OCI-LY3 (cell line): ENCODE measurements at regions not wholly inside any gene's neighbourhood (a gene's known extent, or its start where the extent isn't known, plus 50 kb on each side); places are given as distances from the start of the nearest gene placed in this dataset.

Source experiments
- EZH2phosphoT487 ChIP-seq: fragments of 200-600 bp; shearing (Covaris generic); IDR thresholded peaks from 2 replicates; pipeline ENCODE4 v1.6.1; 2018; ENCODE audit warnings: antibody characterized with exemption, mixed run types, low read depth
- TF ChIP-seq, protein P1 (sequence below): fragments of 200-600, 300-600 bp; sonication (generic); IDR thresholded peaks from 2 replicates; pipeline ENCODE4 v1.5.1; 2014; ENCODE audit warnings: antibody characterized with exemption, low read length, low read depth

DNA sequence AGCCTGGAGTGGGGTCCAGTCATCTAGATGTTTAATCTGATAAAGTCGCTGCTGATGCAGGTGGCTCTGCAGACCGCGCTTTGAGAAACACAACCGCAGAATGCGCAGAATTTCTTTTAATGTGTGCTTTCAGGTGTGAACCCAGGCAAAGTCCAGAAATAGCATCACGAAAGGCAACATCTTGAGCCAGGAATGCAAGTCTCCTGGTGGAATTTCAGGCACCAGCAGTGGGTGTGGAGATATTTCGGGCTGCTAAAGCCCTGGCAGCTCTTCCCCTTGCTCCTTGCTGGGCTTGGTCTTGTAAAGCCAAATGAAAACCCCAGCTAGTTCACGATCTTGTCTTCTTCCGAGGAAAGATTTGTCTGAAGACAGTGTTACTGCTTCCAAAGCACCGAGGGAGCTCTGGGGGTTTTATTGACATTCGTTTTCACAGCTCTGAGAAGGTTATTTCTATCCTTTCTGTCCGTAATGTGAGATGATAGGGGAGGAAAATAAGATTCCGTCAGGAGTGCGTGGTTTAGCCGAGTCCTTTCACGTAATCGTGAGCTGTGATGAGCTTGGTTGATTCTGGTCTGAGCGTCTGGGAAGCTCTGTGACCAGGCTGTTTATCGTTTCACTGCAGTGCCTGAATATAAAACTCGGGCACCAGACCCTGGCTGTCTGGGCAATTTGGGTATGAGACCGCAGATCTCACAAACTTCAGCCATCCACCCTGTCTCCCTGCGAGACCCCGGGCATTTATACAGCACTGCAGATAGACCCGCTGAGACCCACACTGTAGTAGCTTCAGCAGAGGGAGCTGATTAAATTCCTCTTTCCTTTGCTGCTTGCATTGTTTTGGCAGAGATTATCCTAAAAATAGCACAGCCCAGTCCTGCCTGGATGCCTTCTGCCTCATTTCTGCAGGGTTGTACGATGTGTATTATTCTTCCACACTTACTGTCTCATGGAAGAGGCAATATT lies 67.0 kb upstream of the SLC25A26 start:
- TF ChIP-seq, protein P1, sequence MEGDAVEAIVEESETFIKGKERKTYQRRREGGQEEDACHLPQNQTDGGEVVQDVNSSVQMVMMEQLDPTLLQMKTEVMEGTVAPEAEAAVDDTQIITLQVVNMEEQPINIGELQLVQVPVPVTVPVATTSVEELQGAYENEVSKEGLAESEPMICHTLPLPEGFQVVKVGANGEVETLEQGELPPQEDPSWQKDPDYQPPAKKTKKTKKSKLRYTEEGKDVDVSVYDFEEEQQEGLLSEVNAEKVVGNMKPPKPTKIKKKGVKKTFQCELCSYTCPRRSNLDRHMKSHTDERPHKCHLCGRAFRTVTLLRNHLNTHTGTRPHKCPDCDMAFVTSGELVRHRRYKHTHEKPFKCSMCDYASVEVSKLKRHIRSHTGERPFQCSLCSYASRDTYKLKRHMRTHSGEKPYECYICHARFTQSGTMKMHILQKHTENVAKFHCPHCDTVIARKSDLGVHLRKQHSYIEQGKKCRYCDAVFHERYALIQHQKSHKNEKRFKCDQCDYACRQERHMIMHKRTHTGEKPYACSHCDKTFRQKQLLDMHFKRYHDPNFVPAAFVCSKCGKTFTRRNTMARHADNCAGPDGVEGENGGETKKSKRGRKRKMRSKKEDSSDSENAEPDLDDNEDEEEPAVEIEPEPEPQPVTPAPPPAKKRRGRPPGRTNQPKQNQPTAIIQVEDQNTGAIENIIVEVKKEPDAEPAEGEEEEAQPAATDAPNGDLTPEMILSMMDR: no peak
- no peak for TF ChIP-seq EZH2phosphoT487
